Right lobe of liver (tissue), 4 donors: ENCODE measurements at regions not wholly inside any gene's neighbourhood (a gene's known extent, or its start where the extent isn't known, plus 50 kb on each side); places are given as distances from the start of the nearest gene placed in this dataset.

Experiments used
- CTCF ChIP-seq, 4 donors: fragments of 200-600 bp in 3 of 4; fragments of 450-650 bp in 1 of 4; IDR thresholded peaks; one replicate each; pipeline versions ENCODE4 v1.5.1 to v1.8.0; 2016 to 2022; ENCODE audit warnings: antibody characterized with exemption in 4 of 4, mild to moderate bottlenecking in 2 of 4
- POLR2A ChIP-seq: fragments of 450-650 bp; IDR thresholded peaks from one replicate; pipeline ENCODE4 v1.6.1; 2017; ENCODE audit warnings: antibody characterized with exemption, mild to moderate bottlenecking
- donor health status: DM: no; HTN: no; CAD: no.
- donor health status: DM: no; HTN: no; CAD: no.
- donor health status: DM: no; HTN: yes; CAD: no.

- TF ChIP-seq POLR2A (no peak), CTCF (IDR thresholded peaks at IDR 0.05) (no peak)
Measured at GRCh38 chr13:61470786-61471185, 55.1 kb upstream of the PCDH20 start.
